Fibroblast of mammary gland (primary cell): ENCODE measurements at regions not wholly inside any gene's neighbourhood (a gene's known extent, or its start where the extent isn't known, plus 50 kb on each side); places are given as distances from the start of the nearest gene placed in this dataset.

Source experiments
- DNase-seq: peaks from one replicate; pipeline ENCODE4 v3.0.0-alpha.2; 2010; ENCODE audit warnings: low read depth
- H3K4me3 ChIP-seq: 2 replicates; pipeline ENCODE4 v1.5.1; 2011; ENCODE audit warnings: low read depth, mild to moderate bottlenecking, low read length, moderate library complexity; ENCODE audit not compliant: control insufficient read depth
- TF ChIP-seq, protein P1 (sequence below): conservative IDR thresholded peaks from 2 replicates; pipeline ENCODE4 v1.5.1; 2011; ENCODE audit warnings: low read depth, low read length, inconsistent platforms; ENCODE audit not compliant: control insufficient read depth, insufficient read depth

DNA sequence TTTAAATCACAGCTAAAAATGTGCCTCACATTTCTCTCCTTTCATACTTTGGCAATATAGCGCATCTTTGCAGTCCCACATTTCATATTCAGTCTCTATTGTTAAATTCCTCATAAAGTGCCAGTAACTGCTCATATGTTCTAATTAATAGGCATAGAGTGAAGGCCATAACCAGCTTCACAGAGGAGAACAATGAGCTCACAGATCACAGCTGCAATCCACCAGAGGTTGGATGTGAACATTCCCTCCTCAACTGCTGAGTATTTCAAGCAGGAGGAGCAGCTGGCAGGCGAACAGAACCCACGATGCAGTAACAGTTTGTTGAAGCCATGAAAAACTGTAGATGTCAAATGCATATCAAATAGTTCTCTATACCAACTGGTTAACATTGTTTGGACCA, 2088.7 kb upstream of the AGA start:
- no peak for DNase-seq
- H3K4me3 ChIP-seq = no peak overlapping the region
- TF ChIP-seq, protein P1, sequence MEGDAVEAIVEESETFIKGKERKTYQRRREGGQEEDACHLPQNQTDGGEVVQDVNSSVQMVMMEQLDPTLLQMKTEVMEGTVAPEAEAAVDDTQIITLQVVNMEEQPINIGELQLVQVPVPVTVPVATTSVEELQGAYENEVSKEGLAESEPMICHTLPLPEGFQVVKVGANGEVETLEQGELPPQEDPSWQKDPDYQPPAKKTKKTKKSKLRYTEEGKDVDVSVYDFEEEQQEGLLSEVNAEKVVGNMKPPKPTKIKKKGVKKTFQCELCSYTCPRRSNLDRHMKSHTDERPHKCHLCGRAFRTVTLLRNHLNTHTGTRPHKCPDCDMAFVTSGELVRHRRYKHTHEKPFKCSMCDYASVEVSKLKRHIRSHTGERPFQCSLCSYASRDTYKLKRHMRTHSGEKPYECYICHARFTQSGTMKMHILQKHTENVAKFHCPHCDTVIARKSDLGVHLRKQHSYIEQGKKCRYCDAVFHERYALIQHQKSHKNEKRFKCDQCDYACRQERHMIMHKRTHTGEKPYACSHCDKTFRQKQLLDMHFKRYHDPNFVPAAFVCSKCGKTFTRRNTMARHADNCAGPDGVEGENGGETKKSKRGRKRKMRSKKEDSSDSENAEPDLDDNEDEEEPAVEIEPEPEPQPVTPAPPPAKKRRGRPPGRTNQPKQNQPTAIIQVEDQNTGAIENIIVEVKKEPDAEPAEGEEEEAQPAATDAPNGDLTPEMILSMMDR = no peak

DNA sequence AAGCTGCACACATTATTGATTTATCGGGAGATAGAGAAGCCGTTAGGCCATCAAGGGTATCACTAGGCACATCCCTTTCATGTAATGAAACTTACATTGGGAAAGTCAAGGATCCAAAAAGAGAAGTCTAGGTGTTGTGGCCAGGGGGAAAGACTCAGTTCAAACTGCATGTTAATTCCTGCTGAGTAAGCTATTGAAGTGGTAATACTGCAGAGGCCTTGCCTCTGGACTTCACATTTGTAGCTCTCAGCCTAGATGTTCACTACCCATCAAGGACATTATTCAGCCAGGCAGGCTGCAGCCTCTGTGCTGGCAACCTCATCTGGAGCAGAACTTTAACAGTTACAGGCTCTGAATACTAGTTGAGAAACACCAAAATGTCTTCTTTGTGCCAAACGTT, 2094.5 kb upstream of the AGA start:
- no peak for DNase-seq
- TF ChIP-seq, protein P1 = no peak
- no peak overlapping the region for H3K4me3 ChIP-seq

DNA sequence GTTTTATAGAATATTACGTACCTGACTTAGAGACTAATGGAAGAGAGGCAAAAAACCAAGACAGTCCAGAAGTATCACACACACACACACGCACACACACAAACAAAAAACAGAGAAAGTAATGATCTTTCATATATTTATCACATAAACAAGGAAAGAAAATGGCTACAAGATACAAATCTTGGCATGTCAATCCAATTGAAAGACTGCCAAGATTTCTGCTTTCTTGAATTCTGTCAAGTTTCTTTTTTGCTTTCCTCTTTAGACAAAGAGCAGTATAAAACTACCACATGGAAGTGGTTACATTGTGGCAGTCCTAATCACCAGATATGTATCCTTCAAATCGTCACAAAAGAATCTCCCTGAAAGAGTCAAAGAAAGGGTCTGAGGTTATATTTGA, 2097.4 kb upstream of the AGA start:
- no peak overlapping the region for H3K4me3 ChIP-seq
- TF ChIP-seq, protein P1 = no peak
- no peak for DNase-seq

DNA sequence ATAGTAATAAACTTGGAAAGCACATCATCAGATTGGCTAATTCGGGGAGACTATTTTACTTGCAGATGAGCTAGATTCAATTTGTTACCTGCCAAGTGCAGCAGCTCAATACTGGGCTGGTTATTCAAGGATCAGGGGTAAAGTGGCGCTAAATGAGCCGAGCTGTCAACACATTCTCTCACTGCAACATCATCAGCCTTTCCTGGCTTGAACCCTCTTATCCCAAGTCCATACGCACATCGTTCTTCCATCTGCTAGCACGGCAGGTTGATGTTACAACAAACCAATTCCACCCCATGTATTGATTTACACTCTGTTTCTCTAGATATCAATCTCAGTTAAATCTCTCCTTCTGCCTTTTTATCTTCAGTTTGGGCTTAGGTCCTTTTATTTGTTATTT, 2101.5 kb upstream of the AGA start:
- no peak for DNase-seq
- TF ChIP-seq, protein P1 = no peak
- H3K4me3 ChIP-seq = no peak overlapping the region

DNA sequence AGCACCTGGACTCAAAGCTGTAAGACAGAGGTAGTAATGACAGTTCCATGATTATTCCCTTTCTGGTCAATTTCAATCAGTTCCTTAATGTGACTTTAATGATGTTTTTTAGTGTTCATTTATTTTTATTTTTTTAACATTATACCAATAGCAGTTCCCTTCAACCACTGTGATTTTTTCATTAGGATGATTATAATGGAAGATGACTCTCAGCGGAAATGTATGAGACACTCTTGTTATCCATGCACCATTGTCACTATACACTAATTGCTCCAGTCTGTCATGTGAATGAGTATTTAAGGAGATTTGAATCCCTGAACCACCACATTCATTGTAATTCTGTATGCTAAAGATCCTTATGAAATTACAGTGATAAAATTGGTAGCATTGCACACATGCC, 2102.3 kb upstream of the AGA start:
- DNase-seq = no peak
- TF ChIP-seq, protein P1 = no peak
- H3K4me3 ChIP-seq = no peak overlapping the region

DNA sequence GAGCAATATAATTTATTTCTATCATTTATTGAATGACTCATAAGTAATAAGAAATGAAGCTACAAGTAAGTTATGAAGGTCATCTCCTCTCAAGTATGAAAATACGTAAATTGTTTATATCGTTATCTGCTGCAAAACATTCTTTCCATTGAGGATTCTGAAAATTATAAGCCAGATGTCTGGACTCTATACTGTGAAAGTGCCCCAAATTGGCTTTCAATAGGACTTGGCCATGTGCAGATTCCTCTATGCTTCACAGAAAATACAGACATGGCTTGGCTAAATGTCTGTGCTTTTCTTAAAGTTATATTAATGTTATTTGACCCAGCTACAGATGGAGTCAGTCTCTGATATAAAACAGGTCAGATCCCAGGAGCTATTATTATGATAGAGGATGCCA, 2109.9 kb upstream of the AGA start:
- TF ChIP-seq, protein P1 = no peak

DNA sequence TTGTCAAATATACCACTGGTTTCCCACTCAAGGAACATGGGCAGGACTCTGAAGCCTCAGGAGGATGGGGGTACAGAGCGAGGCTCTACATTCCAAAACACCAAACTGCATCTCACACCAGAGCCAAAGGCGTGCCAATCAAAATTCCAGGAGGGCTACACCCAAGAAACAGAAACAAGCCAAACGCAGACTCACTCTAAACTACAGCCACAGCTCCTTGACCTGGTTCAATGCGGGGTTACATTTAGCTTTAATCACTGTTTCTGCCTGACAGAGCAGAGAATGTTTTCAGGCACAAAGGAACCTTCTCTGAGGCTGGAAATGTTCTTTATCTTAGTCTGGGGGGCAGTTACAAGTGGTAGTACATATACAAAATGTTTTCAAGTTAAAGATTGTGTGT, 2121.5 kb upstream of the AGA start:
- no peak for DNase-seq
- no peak overlapping the region for H3K4me3 ChIP-seq

More for the DNA sequence above, 2109.9 kb upstream of the AGA start:
- no peak overlapping the region for H3K4me3 ChIP-seq
- DNase-seq = no peak

More for the DNA sequence above, 2121.5 kb upstream of the AGA start:
- TF ChIP-seq, protein P1 = no peak
